ENCODE measurements at regions not wholly inside any gene's neighbourhood (a gene's known extent, or its start where the extent isn't known, plus 50 kb on each side); places are given as distances from the start of the nearest gene placed in this dataset.
A peak's percentile ranks its signal among the peaks of the same experiment; 100 is the strongest.

DNA sequence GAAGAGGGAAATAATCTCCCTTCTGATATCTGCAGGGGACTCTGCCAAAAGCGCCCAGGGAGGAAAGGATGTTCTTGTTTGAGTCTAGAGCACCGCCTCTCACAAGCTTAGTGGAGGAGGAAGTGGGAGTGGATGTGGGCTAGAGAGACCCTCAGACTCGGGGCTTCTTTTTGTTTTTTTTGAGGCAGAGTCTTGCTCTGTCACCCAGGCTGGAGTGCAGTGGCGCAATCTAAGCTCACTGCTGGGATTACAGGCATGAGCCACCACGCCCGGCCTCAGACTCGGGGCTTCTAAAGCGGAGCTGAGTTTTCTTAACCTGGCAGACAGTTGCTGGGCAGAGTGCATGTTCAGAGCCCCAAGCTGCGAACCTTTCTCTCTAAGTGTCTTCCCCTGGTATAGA is 310.8 kb downstream of the BMP7 start:
- no peak for DNase-seq (ENCODE audit: low read depth in 2 of 2)

DNA sequence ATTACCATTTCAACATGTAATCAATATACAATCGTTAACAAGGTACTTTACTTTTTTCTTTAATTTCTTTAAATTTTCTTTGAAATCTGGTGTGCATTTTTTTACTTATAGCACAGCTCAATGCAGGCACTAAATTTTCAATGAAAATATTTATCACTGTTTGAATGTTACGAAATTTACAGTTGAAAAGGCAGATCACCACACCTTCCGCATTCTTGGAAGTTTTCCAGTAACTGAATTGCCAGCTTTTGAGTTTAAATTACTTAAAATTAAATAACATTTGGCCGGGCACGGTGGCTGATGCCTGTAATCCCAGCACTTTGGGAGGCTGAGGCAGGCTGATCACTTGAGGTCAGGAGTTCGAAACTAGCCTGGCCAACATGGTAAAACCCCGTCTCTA is 309.9 kb downstream of the BMP7 start:
- no peak for DNase-seq (ENCODE audit: low read depth in 2 of 2)

DNA sequence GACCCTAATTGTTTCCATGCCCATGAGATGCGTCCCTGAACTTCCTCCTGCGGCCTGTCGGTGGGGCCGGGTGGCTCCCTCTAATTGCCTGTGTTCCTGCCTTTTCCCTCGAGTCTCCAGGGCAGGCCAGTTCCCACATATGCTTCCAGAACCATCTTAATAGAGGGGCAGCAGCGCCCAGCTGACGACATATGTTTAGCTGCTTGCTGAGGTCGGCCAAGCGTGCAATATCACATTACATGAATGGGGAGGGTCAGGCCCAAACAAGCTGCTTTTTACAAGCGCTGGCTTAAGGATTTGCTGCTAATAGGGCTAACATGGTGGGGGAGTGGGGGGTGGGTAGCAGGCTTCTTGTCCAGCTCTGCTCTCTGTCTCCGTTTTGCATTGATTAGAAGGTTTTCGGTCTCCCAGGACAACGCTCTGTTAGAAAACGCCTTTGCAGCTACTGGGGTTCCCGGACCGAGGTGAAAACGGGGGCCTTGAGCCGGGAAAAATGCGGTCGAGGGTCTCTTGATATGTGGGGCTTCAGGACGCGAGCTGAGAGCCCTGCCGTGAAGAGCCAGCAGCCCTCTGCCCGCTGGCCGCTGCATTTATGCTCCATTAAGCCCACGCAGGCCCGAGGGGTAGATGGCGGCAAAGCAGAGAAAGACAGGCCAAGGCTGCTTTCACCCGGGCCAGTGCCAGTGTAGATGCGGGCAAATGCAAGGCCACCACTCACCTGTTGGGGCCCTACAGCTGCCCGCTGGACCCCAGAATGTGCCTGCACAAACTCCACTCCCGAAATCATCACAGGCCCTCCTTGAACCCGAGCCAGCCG is 308.5 kb downstream of the BMP7 start:
- no peak for DNase-seq (ENCODE audit: low read depth in 2 of 2)

DNA sequence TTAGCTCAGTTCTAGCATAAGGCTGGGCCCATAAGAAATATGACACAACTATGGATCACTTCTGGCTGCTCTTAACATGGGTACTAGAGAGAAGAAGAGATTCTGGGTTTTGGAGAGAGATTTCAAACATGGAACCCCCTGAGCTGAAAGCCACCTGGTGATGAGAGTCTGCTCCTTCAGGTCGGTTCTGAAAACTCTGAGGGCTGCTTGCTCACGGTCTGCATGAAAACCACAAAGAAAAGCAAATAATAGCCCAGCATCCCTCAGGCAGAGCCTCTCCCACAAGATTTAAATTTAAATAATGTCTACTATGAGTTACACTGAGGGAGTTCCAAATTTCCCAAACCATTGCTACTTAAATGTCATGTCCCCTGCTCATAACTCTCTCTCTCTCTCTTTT is 301.5 kb downstream of the BMP7 start:
- no peak for DNase-seq (ENCODE audit: low read depth in 2 of 2)

DNA sequence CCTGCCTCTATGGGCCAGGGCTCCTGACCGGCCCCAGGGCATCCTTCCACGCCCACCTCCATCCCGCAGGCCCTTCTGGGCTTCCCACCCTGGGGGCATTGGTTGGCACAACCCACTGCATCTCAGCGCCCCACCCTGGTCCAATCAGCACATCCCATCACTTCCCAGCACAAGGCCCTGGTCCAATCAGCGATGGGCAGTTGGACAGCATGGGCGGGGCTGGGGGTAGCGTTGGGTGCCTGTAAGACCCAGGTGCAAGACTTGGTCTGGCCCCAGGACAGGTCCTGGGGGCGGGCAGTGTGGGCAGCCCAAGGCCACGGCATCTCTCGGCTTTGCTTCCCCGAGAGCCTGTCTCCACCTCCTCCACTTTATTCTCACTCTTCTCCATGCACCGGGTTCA is 298.5 kb downstream of the BMP7 start:
- DNase-seq (ENCODE audit: low read depth in 2 of 2) = no peak

DNA sequence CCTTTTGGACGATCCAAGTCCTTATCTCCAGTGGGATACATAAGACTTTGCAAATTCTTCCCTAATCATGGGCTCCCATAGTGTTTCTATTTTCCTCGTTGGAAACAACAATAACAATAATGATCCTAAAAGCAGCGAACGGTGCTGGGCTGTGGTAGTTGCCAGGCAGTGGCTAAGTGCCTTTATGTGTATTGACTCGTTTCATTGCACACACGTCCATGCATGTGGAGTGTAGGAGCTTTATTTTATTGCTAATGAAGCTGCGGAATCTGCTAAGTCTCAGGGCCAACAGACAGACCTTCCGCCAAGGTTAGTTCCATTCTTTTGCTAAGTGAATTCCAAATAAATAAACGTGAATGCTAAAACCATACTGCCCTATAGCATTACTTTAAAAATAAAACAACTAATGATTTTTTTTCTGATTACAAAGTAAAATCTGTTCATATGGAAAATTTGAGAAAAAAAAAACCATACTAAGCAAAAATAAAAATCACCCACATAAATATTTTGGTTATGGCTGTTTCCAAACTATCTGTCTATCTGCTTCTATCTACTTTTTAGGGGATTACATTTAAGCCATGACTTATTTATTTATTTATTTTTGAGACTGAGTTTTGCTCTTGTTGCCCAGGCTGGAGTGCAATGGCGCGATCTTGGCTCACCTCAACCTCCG is 297.9 kb downstream of the BMP7 start:
- DNase-seq (ENCODE audit: low read depth in 2 of 2) = no peak

DNA sequence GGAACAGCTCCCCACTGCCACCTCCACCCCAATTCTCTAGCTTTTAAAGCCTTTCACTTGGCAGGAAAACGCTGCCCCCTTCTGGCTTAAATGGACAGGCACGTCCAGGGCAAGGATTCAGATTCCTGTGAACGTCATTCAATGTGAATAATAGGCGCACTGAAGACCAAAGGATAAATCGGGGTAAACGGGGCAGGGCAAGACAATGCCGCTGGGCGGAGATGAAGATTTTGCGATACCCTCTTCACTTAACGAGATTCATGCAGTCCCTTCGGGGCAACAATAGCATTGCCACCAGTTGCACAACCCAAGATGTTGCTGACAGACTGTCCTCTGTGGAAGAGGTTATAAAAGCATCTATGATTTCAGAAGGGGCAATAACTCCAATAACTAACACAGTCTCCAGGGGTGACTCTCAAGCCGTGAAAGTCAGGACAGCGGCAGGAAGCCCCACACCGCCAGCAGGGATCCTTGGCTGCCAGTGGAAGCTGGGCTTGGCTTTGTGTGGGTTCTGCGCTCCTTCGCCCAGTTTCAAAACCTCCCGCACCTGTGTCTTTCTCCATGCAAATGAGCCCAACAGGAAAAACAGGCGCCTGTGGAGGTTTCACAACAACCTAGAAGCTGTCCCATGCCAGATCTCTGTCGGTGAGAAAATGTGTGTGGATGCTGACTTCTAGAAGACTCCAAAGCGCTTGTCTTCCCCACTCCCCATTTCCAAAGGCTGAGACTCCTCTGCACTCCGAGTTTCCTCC is 291.8 kb downstream of the BMP7 start:
- peak; percentile 38 to 53 for DNase-seq (ENCODE audit: low read depth in 2 of 2)

DNA sequence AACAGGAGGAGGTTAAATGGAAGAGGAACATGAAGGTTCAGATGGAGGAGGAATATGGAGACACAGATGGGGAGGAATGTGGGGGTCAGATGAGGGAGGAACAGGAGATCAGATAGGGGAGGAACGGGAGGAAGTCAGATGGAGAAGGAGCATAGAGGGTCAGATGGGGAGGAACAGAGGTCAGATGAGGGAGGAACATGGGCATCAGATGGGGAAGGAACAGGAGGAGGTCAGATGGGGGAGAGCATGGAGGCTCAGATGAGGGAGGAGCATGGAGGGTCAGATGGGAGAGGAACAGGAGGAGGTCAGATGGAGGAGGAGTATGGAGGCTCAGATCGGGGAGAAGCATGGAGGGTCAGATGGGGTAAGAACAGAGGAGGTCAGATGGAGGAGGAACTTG is 290.6 kb downstream of the BMP7 start:
- no peak for DNase-seq (ENCODE audit: low read depth in 2 of 2)

DNA sequence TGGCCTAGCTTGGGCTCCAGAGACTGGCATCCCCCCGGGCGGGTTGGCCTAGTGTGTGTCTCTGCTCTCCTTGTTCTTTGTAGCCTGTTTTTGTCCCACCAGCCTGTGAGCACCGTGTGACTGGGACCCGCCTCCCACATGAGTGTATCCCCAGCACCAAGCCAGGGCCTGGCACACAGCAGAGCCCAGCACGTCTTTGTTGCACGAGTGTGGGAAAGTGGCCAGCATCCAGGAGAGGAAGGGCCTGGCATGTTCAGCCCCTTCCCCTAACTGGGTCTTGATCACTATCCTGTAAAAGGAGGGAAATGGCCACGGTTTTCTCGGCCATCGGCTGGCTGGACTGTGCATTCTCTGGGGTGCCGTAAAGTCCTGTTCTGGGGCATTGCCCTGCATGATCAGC is 290.1 kb downstream of the BMP7 start:
- no peak for DNase-seq (ENCODE audit: low read depth in 2 of 2)

DNA sequence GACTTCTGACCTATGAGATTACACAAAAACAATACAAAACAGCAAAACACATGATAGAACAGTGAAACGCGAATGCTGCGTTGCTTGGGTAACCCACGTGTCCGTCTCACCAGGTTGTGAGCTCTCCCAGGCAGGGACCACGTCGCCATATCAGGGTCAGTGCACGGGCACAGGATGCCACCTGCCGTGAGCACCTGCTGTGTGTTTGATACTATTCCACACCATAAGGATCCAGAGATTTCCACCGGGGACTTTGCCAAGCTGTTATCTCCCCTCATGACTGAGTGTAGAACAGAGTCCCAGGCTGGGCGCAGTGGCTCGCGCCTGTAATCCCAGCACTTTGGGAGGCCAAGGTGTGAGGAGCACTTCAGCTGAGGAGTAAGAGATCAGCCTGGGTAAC is 288.0 kb downstream of the BMP7 start:
- no peak for DNase-seq (ENCODE audit: low read depth in 2 of 2)

DNA sequence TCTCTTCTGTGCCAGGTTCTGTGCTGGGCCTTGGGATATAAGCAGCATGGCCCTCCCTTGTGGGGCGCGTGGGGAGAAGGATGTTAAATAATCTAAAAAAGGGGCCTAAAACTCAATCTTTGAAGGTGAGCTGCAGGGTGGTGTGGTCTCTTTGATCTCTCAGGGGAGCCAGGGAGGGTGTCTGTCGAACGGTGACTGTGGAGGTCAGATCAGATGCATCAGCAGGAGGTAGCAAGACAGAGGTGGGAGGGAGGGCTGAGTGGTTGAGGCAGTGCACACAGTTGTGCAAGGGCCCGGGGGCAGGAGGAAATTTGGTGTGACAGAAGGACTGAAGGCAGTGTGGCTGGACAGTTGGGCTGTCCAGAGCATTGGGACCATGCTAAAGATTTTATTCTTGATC is 287.3 kb downstream of the BMP7 start:
- DNase-seq (ENCODE audit: low read depth in 2 of 2) = no peak

DNA sequence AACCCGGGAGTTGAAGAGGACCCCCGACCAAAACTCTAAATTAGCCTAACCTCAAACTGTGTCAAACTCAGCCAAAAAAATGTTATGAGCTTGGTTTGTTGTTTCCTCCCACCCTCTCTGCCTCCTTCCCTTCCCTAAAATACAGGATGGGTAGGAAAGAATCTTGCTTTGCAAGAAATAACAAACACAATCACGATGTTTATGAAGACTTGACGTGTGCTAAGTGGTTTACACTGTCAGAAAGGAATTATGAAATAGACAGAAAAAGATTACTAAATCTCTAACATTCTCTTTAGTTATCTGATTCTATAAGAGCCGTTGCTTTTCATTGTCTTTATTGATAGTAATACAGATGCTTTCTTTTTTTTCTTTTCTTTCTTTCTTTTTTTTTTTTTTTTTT is 285.1 kb downstream of the BMP7 start:
- no peak for DNase-seq (ENCODE audit: low read depth in 2 of 2)

DNA sequence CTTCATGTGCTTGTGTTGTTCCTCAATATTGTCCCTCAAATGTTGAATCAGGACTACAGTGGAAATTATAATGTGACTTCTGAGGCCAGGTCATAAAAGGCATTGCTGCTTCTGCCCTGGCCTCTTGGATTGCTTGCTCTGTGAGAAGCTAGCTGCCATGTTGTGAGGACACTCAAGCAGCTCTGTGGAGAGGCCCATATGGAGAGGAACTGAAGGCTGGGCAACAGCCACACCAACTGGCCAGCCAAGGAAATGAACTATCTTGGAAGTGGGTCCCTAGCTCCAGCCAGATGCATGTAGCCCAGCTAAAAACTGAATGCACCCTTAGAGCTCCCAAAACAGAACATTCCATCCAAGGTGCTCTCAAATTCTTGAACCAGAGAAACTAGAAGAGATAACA is 282.6 kb downstream of the BMP7 start:
- no peak for DNase-seq (ENCODE audit: low read depth in 2 of 2)

DNA sequence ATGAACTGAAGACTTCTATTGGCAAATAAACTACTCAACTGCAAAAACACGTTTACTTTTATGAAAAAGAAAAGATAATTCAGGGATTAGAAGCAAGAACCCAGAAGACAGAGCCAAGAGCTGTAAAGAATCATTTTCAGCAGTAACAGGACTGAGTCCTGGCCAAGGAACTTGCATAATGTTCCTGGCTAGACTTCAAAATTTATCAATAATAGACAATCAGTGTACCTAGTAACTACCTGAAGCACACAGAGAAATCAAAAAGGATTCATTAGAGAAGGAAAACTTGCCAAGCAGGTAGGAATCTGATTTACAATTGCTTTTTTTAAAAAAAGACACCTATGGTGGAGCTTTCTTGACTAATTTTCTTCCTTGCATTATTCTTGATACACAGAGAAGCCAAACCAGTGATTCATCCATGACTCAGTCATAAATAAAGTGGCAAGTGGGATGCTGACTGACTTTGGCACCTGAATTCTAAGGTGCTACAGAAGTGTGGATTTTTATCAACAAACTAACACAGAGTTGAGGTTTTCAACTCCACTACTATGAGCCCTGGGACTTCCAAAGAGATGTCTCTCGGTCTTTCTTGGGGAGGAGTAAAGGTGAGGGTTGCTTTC is 281.3 kb downstream of the BMP7 start:
- no peak for DNase-seq (ENCODE audit: low read depth in 2 of 2)

DNA sequence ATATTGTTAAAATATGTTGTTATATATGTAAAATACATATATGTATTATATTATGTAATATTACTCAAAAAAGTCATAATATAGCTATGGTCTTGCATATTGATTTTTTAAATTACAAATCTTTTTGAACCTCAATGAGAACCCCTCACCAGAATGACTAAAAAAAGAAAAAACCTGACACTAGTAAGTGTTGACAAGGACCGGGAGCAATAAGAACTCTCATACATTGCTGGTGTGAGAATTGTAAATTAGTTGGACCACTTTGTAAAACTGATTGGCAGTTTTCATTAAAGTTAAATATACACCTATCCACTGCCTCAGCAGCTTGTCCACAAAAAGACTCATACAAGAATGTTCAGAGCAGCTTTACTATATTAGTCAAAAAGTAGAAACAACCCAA is 280.0 kb downstream of the BMP7 start:
- DNase-seq (ENCODE audit: low read depth in 2 of 2) = no peak

DNA sequence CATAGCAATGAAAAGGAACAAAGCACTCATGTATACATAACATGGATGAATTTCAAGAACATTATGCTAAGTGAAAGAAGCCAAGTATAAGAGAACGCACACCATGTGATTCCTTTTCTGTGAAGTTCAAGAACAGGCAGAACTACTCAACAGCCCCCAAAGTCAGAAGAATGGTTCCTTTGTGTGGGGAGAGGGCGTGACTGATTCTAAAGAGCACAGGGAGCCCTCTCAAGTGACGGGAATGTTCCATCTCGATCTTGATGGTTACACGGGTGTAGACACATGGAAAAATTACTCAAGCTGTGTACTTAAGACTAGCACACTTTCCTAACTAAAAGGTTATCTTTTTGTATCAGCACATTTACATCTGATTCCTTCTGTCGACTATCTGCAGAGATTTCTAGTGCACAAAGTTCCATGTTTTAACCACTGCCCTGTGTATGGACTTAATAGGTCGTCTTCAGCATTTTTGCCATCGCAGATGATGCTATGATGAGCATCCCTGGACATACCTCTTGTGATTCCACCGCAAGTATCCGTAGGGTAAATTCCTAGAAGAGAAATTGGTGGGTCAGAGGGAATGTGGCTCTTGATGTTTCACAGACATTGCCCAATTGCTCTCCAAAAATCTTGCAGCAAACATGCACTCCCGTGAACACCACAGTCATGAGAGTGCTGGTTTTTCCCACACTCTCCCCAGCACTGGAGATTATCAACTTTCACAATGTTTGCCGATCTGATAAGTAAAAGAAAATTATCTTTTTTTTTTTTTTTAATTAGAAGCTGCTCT is 279.3 kb downstream of the BMP7 start:
- no peak for DNase-seq (ENCODE audit: low read depth in 2 of 2)

DNA sequence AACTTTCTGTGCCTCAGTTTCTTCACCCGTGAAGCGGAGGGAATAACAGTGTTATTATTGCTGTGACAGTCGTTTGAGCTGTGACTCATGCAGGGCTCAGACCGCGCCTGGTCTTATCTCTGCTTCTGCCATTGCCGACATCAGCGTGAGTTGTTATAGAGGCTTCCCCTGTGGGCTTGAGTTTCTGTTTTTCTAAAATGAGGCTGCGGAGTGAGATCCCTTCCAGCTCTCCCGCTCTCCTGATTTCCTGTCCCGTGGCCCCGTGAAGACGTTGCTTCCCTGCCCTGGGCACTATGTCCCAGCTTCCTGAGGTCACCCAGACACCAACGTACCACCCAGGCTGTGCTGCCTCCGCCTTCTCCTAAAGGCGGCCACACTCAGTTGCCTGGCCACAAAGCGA is 278.5 kb downstream of the BMP7 start:
- no peak for DNase-seq (ENCODE audit: low read depth in 2 of 2)

DNA sequence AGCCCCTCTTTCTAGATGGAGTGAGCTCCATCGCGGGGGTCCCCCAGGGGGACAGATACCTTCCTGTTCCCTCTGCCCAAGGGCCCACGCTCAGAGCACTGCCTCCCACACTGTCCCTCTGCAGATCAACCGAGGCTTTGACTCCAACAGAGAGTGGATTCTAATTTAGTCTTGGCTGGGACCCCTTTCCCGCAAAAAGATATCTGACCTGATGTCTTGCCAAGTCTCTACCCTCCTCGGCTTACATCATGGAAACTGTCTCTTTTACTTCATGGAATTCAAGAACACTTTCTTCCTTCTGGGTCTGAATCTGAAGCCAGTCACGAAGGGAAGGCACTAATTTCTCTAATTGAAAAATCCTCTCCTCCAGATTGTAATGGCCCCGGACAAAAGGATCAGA is 278.0 kb downstream of the BMP7 start:
- DNase-seq (ENCODE audit: low read depth in 2 of 2) = no peak

DNA sequence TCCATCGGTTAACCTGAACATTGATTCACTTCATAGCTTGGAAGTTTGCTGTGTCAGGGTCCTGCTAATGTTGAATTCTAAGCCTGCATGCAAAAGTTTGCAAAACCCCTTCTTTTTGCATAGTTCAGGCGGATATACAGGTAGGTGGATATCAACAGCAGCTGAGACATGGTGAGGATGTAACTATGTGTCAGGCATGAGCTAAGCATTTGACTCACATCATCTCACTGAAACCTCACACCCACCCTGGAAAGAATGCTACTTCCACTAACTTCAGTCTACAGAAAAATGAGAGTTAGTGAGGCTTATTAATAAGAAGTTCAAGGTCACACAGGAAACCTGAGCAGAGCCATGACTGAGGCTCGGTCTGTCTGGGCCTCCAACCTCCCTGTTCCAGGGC is 276.9 kb downstream of the BMP7 start:
- no peak for DNase-seq (ENCODE audit: low read depth in 2 of 2)

DNA sequence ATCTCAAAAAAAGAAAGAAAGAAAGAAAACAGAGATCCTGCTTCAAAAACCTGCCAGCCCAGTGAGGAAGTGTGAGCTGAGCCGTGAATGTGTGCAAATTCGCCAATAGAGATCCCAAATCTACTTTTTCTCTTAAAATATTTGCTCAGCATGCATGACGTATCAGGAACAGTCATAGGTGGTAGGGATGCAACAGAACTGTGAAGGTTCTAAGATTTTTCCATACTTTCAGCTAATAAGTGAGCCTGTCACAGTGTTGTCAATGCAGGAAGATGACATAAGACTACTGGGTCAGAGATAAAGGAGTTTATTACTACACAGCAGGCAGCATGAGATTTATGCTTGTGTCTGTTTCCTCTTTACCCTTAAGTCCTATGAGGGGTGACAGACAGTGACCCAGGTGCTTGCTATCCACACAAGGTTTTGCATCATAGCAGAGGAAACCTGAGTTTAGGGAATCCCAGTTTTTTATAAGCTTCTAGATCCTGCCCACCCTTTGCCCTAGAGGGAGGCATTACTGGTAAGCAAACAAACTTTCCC is 273.4 kb downstream of the BMP7 start:
- no peak for DNase-seq (ENCODE audit: low read depth in 2 of 2)

DNA sequence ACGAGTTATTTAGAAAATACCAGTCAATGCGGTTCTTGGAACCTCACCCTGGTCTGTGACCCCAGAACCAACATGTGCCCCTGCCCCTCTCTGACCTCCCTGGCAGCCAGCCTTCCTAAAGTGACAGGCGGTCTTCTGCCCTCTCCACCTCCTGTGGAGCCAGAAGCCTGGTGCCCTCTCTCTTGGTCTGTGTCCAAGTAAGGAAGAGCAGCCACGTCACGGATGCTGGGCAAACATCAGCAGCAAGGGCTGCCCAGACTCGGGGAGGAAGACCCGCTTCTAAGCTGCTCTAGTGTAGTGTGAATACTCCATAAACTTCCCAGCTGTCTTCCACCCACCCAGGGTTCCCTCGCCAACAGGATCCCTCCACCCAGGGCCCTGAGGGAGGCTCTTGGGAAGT is 272.4 kb downstream of the BMP7 start:
- DNase-seq (ENCODE audit: low read depth in 2 of 2) = no peak

All from lung microvascular endothelial cell (primary cell).